Upper lobe of right lung (tissue), 1 donor: ENCODE measurements at regions not wholly inside any gene's neighbourhood (a gene's known extent, or its start where the extent isn't known, plus 50 kb on each side); places are given as distances from the start of the nearest gene placed in this dataset.

Experiments used
- ATAC-seq: fragments of 200-7000 bp; cut with Tn5 transposase; one replicate; pipeline ENCODE4 v1.9.1; 2020; ENCODE audit warnings: mild to moderate bottlenecking, moderate library complexity
- DNase-seq: peaks from one replicate; pipeline ENCODE4 v3.0.0-alpha.2; 2020
- H3K27ac ChIP-seq: fragments of 200-600 bp; one replicate; pipeline ENCODE4 v1.8.0; 2022
- H3K27me3 ChIP-seq: fragments of 200-600 bp; one replicate; pipeline ENCODE4 v1.8.0; 2022; ENCODE audit warnings: mild to moderate bottlenecking
- H3K36me3 ChIP-seq: fragments of 200-600 bp; one replicate; pipeline ENCODE4 v1.8.0; 2022
- H3K4me1 ChIP-seq: fragments of 200-600 bp; one replicate; pipeline ENCODE4 v1.8.0; 2022
- H3K4me3 ChIP-seq: fragments of 200-600 bp; one replicate; pipeline ENCODE4 v1.8.0; 2022; ENCODE audit warnings: mild to moderate bottlenecking
- H3K9me3 ChIP-seq: fragments of 200-600 bp; one replicate; pipeline ENCODE4 v1.8.0; 2022
- CTCF ChIP-seq: fragments of 200-600 bp; IDR thresholded peaks from one replicate; pipeline ENCODE4 v1.8.0; 2022; ENCODE audit warnings: antibody characterized with exemption
- intact Hi-C: fragments of 100-400 bp; cut with DNase I; formaldehyde crosslinking; loops from one replicate; pipeline ENCODE4 v1.11.0; 2022
- donor health status: DM: no; HTN: yes; CAD: no; lungs with severe emphysema.

- Histone ChIP-seq H3K4me3 (no peak overlapping the region), H3K27ac (no peak overlapping the region), H3K9me3 (no peaks in the 10 kb centered on the region), H3K27me3 (peaks cover 6% of the 10 kb centered on the region), H3K36me3 (no peaks in the 10 kb centered on the region), H3K4me1 (no peaks in the 10 kb centered on the region)
- intact Hi-C loops: no loop called here
- DNase-seq (no peak), ATAC-seq (no peak)
- no peak for TF ChIP-seq CTCF
Observed at GRCh38 chr13:106630162-106630561, 62.2 kb upstream of the ARGLU1 start.

DNA sequence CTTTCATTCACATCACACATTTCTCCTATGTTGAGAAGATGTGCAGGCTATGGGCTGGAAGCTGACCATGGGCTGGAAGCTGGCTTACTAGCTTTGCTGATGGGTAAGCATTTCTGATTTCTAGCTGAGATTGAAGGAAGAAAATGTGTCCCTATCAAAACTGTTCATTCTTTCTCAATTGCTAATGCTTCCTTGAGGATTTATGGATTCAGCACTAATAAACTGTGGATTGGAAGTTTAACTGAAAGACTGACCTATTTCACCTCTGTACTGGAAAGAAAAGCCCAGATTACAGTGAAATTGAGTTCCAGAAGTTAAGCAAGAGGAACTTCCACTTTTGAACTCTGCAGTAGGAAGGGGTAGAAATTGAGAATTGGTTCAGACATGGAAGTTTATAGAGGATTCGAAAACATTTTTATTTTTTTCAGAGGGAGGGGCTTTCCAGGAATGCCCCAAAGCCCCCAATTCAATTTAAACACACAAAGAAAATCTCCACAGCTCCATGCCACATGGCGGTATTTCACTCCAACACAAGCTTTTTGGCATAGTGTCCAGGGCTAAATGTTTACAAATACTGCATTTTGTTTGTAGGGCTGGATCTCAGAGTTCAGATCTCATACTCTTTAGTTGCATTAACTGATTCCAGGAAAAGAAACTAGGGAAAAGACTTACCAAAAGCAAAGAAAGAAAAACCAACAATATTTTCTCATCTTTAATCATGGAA is 61.2 kb upstream of the ARGLU1 start:
- intact Hi-C loops: no loop called here
- Histone ChIP-seq H3K4me1 (no peaks in the 10 kb centered on the region), H3K36me3 (no peaks in the 10 kb centered on the region), H3K27ac (no peak overlapping the region), H3K27me3 (peaks cover 6% of the 10 kb centered on the region), H3K9me3 (no peaks in the 10 kb centered on the region), H3K4me3 (no peak overlapping the region)
- TF ChIP-seq CTCF: no peak
- ATAC-seq: no peak
- no peak for DNase-seq

- DNase-seq (no peak), ATAC-seq (no peak)
- no peak overlapping the region for H3K4me3 ChIP-seq
- H3K9me3 ChIP-seq: no peaks in the 10 kb centered on the region
- H3K4me1 ChIP-seq: no peaks in the 10 kb centered on the region
- TF ChIP-seq CTCF: no peak
- H3K36me3 ChIP-seq: no peaks in the 10 kb centered on the region
- no peak overlapping the region for H3K27ac ChIP-seq
- intact Hi-C loops: no loop called here
- H3K27me3 ChIP-seq: peaks cover 6% of the 10 kb centered on the region
Observed at GRCh38 chr13:106626473-106626872, 58.5 kb upstream of the ARGLU1 start.

- no peaks in the 10 kb centered on the region for H3K36me3 ChIP-seq
- DNase-seq (no peak), ATAC-seq (no peak)
- no peaks in the 10 kb centered on the region for H3K9me3 ChIP-seq
- peaks cover 6% of the 10 kb centered on the region for H3K27me3 ChIP-seq
- H3K4me1 ChIP-seq: no peaks in the 10 kb centered on the region
- H3K27ac ChIP-seq: no peak overlapping the region
- no peak overlapping the region for H3K4me3 ChIP-seq
- intact Hi-C loops: no loop called here
- TF ChIP-seq CTCF: no peak
Observed at GRCh38 chr13:106625578-106625977, 57.6 kb upstream of the ARGLU1 start.

DNA sequence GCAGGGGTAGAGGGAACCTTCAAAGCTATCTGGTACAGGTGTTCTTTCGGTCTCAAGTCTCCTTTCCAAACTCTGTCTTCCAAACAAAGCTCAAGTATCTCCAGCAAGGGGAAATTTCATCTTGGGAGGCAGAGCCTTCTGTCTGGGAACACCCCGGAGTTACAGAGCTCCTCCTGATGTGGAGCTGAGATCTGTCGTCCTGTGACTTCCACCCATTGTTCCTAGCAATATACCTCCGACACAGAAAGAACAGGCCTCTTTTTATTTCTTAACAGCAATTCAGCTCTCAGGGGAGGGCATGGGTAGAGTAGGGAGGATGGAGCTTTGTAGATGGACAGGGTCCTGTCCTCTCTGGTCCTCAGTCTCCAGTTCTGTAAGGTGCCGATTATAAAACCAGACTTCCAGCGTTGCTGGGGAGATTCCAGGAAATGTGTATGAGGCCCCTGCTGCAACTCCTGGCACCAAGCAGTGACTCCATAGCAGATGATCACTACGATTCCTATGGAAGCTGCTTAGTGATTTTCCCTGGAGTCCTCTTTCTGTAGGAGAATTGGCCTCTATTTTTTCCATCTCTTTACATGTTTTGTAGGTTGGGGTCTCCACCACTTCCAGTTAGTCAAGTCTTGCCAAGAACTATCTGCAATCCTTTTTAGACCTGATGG is 56.0 kb upstream of the ARGLU1 start:
- peaks cover 3% of the 10 kb centered on the region for H3K4me1 ChIP-seq
- no peak for DNase-seq
- intact Hi-C loops: no loop called here
- ATAC-seq: no peak
- H3K9me3 ChIP-seq: no peaks in the 10 kb centered on the region
- no peaks in the 10 kb centered on the region for H3K36me3 ChIP-seq
- H3K27me3 ChIP-seq: peaks cover 6% of the 10 kb centered on the region
- no peak for TF ChIP-seq CTCF
- H3K27ac ChIP-seq: no peak overlapping the region
- no peak overlapping the region for H3K4me3 ChIP-seq
